HG03439 (cell line): ENCODE measurements at regions not wholly inside any gene's neighbourhood (a gene's known extent, or its start where the extent isn't known, plus 50 kb on each side); places are given as distances from the start of the nearest gene placed in this dataset.
"Not testable (repeated sequence)": the region's sequence is repeated elsewhere in the genome, so short reads cannot be mapped to it uniquely, and the experiment has no call there.

Source experiments
- ATAC-seq: cut with Tn5 transposase; IDR thresholded peaks from one replicate; pipeline ENCODE4 v1.9.1; 2021; ENCODE audit warnings: mild to moderate bottlenecking, moderate library complexity; ENCODE audit not compliant: unreplicated experiment

GRCh38 chrX:74181976-74182375, 122.0 kb upstream of the ZCCHC13 start:
- not testable (repeated sequence) for ATAC-seq

- ATAC-seq, result no peak
These were observed 123.3 kb upstream of the ZCCHC13 start for GRCh38 chrX:74180716-74181115.

- ATAC-seq, result no peak
These were observed 124.0 kb upstream of the ZCCHC13 start for GRCh38 chrX:74179990-74180389.

DNA sequence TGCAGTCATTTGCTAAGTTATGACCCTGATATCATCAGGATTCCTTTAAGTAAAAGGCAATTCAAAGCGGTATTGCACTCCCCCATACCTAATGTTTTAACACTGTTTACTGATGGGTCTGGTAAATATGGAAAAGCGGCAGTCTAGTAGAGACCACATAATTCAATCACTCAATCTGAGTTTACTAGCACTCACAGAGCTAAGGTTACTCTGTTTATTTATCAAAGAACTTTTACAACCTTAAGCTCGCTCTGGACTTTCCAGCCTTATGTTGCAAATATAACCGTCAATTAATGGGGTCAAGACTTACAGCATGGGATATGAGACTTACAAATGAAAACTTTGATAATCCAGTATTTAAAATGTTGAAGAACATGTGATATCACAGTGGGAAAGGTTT, 124.5 kb upstream of the ZCCHC13 start:
- ATAC-seq, result no peak

DNA sequence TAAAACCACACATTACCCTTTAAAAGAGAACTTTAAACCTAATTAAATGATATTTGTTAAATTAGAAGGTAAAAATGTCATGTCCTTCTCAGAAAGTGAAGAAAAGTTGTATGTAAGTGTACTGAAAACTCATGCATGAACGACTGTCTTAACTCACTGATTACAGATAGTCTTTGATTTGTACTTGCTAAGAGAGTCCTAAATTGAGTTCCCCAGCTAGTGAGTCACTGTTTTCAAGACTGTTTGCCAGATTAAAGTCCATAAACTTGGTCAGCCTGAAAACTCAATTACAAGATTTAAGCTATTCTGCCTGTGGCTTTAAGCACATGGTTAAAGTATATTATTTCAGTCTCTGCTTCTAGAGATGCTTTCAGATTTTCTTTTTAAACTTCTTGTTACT, 124.9 kb upstream of the ZCCHC13 start:
- no peak for ATAC-seq

- no peak for ATAC-seq
These were observed 125.4 kb upstream of the ZCCHC13 start for GRCh38 chrX:74178536-74178935.

DNA sequence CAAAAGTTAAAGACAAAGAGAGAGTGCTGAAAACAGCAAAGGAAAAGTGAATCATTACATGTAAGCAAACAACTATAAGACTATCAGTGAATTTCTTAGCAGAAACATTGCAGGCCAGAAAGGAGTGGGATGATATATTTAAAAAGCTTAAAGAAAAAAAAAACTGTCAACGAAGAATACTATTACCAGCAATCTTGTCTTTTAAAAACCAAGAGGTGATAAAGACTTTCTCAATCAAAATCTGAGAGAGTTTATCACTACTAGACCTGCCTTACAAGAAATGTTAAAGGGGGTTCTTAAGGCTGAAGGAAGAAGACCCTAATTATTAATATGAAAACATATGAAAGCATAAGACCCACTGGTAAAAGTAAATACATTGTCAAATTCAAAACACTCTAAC, 132.5 kb upstream of the ZCCHC13 start:
- no peak for ATAC-seq

DNA sequence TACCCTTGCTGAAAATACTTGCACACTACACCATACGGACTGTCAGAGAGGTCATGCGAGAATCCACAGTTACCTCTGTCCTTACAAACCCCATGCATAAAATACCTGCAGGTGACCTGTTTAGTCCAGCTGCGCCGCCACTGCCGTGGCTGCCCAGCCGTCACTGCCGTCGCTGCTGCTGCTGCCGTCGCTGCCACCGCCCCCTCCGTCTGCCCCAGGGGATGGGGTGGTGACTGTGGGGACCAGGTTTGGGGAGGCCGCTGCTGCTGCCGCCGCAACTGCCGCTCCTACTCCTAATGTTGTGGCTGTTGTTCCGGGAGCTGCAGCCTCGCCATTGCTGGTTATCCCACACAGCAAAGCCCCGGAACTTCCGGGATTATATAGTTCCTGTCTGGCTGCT, 141.8 kb upstream of the ZCCHC13 start:
- ATAC-seq, result no peak

DNA sequence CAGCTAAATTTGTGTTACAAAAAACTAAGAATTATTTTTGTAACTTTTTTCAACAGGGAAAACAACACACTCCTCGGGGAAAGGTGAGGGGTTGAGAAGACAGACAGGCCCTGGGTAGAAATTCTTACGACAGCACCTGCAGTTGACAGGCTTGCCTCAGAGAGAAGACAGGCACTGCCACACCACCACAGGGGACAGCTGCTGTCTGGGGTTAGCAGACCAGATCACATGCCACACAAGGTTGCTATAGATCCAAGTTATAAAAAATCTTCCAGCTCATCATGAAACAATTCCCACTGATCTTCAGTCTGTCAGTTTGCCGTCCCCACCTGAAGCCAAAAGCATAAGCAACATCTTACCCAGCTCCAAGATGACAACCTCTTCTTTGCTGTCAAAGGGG, 143.2 kb upstream of the ZCCHC13 start:
- no peak for ATAC-seq

GRCh38 chrX:74160358-74160757, 143.6 kb upstream of the ZCCHC13 start:
- ATAC-seq, result no peak

DNA sequence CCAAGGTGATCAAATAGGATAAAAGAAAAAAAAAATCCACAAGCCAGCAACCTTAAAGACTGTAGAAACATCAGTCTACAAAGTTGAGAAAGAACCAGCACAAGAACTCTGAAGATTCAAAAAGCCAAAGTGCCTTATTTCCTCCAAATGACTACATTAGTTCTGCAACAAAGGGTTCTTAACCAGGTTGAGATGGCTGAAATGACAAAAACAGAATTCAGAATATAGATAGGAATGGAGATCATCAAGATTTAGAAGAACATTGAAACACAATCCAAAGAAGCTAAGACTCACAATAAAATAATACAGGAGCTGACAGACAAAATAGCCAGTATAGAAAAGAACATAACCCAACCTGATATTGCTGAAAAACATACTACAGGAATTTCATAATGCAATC, 156.5 kb upstream of the ZCCHC13 start:
- no peak for ATAC-seq

DNA sequence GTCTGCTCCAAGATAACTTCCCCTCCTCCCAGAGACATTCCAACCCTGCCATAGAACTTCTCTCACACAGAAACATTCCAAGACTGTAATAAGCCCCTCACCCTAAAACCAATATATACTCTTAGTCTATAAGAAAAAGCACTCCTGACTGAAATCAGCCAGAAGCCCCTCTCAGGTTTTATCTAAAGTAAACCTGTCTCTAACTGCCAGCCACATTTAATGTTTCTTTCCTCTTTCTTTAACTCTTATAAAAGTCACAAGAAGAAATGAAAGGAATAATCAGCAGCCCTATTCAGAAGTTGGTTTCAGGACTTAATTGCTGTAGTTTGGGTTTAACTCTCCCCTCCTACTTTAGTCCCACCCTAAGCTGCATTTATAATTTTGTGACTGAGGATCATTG, 165.0 kb upstream of the ZCCHC13 start:
- ATAC-seq, result no peak

GRCh38 chrX:74133156-74133796, 170.7 kb upstream of the ZCCHC13 start:
- ATAC-seq, result no peak

DNA sequence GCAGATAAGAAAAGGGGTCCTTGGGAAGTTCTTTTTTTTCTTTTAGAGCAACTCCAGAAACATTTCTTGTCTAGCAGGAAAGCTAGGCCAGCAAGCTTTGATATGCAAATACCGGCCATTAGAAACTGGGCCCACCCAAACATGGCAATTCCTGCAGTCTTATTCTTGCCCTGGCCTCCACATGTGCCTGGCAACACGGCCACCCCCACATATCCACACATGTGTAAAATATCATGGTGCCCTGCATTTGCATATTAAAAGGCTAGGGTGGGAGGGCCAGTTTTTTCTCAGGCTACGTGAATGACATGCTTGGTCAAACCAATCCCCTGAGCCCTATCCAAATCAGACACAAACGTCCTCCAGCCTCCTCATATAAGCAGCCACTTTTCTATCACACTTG, 171.7 kb upstream of the ZCCHC13 start:
- ATAC-seq, result no peak

DNA sequence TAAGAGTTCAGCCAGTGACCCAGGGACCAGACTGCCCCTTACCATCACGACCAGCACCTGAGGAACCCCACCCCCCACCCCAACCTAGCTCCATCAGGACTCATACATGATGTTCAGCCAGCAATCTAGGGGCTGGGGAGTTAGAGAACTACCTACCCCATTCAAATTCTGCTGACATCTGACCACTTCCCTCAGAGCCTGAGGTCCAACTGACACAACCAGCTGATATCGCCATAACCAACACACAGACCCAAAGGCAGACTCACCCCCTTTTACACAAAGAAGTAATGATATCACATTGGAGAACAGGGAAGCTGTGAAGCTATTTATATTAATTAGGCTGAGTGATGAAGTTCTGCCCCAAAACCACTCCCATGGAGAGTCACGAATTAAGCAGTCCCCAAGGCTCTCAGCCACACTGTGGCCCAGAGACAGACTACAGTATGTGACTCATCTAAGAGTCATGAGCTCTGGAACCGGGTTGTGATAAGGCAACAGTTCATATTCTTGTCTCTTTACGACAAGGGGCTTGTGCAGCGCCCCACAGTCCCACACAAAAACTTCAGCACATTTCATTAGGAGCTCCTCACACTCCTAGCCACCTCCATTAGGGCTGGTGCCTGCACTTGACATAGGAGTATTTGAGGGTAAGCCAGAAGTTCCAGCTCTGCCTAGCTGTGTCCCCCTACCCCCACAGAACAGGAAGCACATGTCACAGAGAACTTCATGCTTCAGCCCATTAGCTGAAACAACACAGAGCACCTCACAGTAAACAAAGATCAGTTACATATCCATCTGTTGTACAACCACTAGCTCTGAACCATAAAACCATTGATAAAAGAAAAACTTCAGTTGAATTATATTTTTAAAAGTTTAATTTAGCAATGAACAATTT, 184.7 kb upstream of the ZCCHC13 start:
- ATAC-seq, result no peak

GRCh38 chrX:74117962-74118902, 185.7 kb upstream of the ZCCHC13 start:
- ATAC-seq, result no peak

DNA sequence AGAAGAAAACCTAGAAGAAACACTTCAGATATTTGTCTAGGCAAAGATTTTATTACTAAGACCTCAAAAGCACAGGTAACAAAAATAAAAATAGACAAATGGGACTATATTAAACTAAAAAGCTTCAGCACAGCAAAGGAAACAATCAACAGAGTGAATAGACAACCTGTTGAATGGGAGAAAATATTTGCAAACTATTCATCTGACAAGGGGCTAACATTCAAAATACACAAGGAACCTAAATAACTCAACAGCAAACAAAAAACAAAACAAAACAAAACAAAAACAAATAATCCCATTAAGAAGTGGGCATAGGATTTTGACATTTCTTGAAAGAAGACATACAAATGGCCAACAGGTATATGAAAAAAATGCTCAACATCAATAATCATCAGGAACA, 192.7 kb upstream of the ZCCHC13 start:
- no peak for ATAC-seq

DNA sequence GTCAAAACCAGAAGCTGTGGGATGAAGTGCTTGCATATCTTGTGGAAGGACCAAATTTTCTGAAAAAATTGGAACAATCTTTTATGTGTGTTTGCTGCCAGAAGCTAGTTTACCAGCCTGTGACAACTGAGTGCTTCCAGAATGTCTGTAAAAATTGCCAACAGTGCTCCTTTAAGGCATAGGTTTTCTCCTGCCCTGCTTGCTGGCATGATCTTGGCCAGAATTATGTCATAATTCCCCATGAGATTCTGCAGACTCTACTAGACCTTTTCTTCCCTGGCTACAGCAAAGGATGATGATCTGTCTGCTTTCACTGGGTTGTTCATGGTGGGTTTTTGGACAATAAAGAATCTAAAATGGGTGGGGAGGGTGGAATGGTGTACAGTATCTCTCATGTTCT, 196.3 kb upstream of the ZCCHC13 start:
- ATAC-seq, result no peak

- no peak for ATAC-seq
These were observed 199.5 kb upstream of the ZCCHC13 start for GRCh38 chrX:74104356-74105015.

DNA sequence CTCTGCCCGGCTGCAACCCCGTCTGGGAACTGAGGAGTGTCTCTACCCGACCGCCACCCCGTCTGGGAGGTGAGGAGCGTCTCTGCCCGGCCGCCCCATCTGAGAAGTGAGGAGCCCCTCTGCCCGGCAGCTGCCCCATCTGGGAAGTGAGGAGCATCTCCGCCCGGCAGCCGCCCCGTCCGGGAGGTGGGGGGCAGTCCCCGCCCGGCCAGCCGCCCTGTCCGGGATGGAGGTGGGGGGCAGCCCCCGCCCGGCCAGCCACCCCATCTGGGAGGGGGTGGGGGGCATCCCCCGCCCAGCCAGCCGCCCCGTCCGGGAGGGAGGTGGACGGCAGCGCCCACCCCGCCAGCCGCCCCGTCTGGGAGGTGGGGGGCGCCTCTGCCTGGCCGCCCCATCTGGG, 205.6 kb upstream of the ZCCHC13 start:
- not testable (repeated sequence) for ATAC-seq

GRCh38 chrX:74090049-74090448, 213.9 kb upstream of the ZCCHC13 start:
- ATAC-seq, result no peak
